Hepatocyte (in vitro differentiated cells): ENCODE measurements at regions not wholly inside any gene's neighbourhood (a gene's known extent, or its start where the extent isn't known, plus 50 kb on each side); places are given as distances from the start of the nearest gene placed in this dataset.

Source experiments
- DNase-seq: peaks from one replicate; pipeline ENCODE4 v3.0.0-alpha.2; 2016; ENCODE audit warnings: low spot score
- H2AFZ ChIP-seq: fragments of 200-600 bp; sonication (generic); 2 replicates; pipeline ENCODE4 v1.6.0; 2016; ENCODE audit warnings: antibody characterized with exemption, mild to moderate bottlenecking
- H3K27ac ChIP-seq: fragments of 200-600 bp; sonication (generic); 2 replicates; pipeline ENCODE4 v1.5.1; 2016; ENCODE audit warnings: mild to moderate bottlenecking
- H3K27me3 ChIP-seq: fragments of 200-600 bp; sonication (generic); 2 replicates; pipeline ENCODE4 v1.6.1; 2016
- H3K36me3 ChIP-seq: fragments of 200-600 bp; sonication (generic); replicated peaks from 2 replicates; pipeline ENCODE4 v1.5.1; 2016; ENCODE audit warnings: low read depth; ENCODE audit not compliant: insufficient read depth
- H3K4me1 ChIP-seq: fragments of 200-600 bp; sonication (generic); 2 replicates; pipeline ENCODE4 v1.5.1; 2016; ENCODE audit warnings: mild to moderate bottlenecking, moderate library complexity; ENCODE audit not compliant: insufficient read depth
- H3K4me2 ChIP-seq: fragments of 200-600 bp; sonication (generic); 2 replicates; pipeline ENCODE4 v1.6.0; 2016
- H3K4me3 ChIP-seq: fragments of 200-600 bp; sonication (generic); 2 replicates; pipeline ENCODE4 v1.5.1; 2016; ENCODE audit warnings: mild to moderate bottlenecking
- H3K79me2 ChIP-seq: fragments of 200-600 bp; sonication (generic); 2 replicates; pipeline ENCODE4 v1.6.0; 2017; ENCODE audit warnings: mild to moderate bottlenecking
- H3K9me2 ChIP-seq: fragments of 200-600 bp; sonication (generic); replicated peaks from 2 replicates; pipeline ENCODE4 v1.6.0; 2017; ENCODE audit warnings: mild to moderate bottlenecking; ENCODE audit not compliant: insufficient read depth
- H3K9me3 ChIP-seq: fragments of 200-600 bp; sonication (generic); 2 replicates; pipeline ENCODE4 v1.5.1; 2016; ENCODE audit warnings: low read depth, mild to moderate bottlenecking
- H4K20me1 ChIP-seq: fragments of 200-600 bp; sonication (generic); 2 replicates; pipeline ENCODE4 v1.6.0; 2016; ENCODE audit warnings: mild to moderate bottlenecking; ENCODE audit not compliant: insufficient read depth, poor library complexity, severe bottlenecking
- CTCF ChIP-seq: fragments of 200-600 bp; sonication (generic); IDR thresholded peaks from 2 replicates; pipeline ENCODE4 v1.5.1; 2016; ENCODE audit warnings: antibody characterized with exemption, mild to moderate bottlenecking; ENCODE audit not compliant: poor library complexity
- EZH2 ChIP-seq: fragments of 200-600 bp; sonication (generic); IDR thresholded peaks from 2 replicates; pipeline ENCODE4 v1.6.1; 2016; ENCODE audit warnings: antibody characterized with exemption, mild to moderate bottlenecking, borderline replicate concordance
- EZH2phosphoT487 ChIP-seq: fragments of 200-600 bp; sonication (generic); IDR thresholded peaks from one replicate; pipeline ENCODE4 v1.6.1; 2018; ENCODE audit warnings: antibody characterized with exemption, mild to moderate bottlenecking, low read depth, moderate library complexity; ENCODE audit not compliant: unreplicated experiment, severe bottlenecking
- WGBS: methylation state at CpG from one replicate; pipeline ENCODE4 v1.1.6; 2016; ENCODE audit warnings: low lambda C conversion rate; ENCODE audit errors: missing lambda C conversion rate; 5-methylcytosine and 5-hydroxymethylcytosine counted together

GRCh38 chr1:186566140-186566855, 105.4 kb upstream of the PDC start:
- H3K4me1 ChIP-seq, result no peaks in the 10 kb centered on the region
- H4K20me1 ChIP-seq, result no peaks in the 10 kb centered on the region
- TF ChIP-seq EZH2phosphoT487 (no peak), EZH2 (no peak), CTCF (no peak)
- no peak overlapping the region for H3K27ac ChIP-seq
- 32% methylated on average over 3 of the region's 3 CpGs for WGBS
- H3K27me3 ChIP-seq, result no peaks in the 10 kb centered on the region
- H3K79me2 ChIP-seq, result no peaks in the 10 kb centered on the region
- no peak for DNase-seq
- H2AFZ ChIP-seq, result no peak overlapping the region
- H3K9me2 ChIP-seq, result no peaks in the 10 kb centered on the region
- no peak overlapping the region for H3K4me2 ChIP-seq
- H3K36me3 ChIP-seq, result no peaks in the 10 kb centered on the region
- H3K4me3 ChIP-seq, result no peak overlapping the region
- no peaks in the 10 kb centered on the region for H3K9me3 ChIP-seq

GRCh38 chr1:186564582-186564981, 103.7 kb upstream of the PDC start:
- H3K4me3 ChIP-seq, result no peak overlapping the region
- no peak overlapping the region for H3K4me2 ChIP-seq
- H2AFZ ChIP-seq, result no peak overlapping the region
- H3K79me2 ChIP-seq, result no peaks in the 10 kb centered on the region
- no peak overlapping the region for H3K27ac ChIP-seq
- no peaks in the 10 kb centered on the region for H4K20me1 ChIP-seq
- H3K9me3 ChIP-seq, result no peaks in the 10 kb centered on the region
- no peaks in the 10 kb centered on the region for H3K27me3 ChIP-seq
- WGBS, result 85% methylated on average over 1 of the region's 1 CpG
- TF ChIP-seq CTCF, result no peak
- TF ChIP-seq EZH2phosphoT487, result no peak
- TF ChIP-seq EZH2, result no peak
- no peaks in the 10 kb centered on the region for H3K4me1 ChIP-seq
- no peaks in the 10 kb centered on the region for H3K36me3 ChIP-seq
- no peak for DNase-seq
- H3K9me2 ChIP-seq, result no peaks in the 10 kb centered on the region

GRCh38 chr1:186559601-186560116, 98.7 kb upstream of the PDC start:
- Histone ChIP-seq H3K9me3 (no peaks in the 10 kb centered on the region), H3K4me1 (no peaks in the 10 kb centered on the region), H3K27ac (no peak overlapping the region), H3K79me2 (no peaks in the 10 kb centered on the region), H3K27me3 (no peaks in the 10 kb centered on the region), H4K20me1 (no peaks in the 10 kb centered on the region), H2AFZ (no peak overlapping the region), H3K4me2 (no peak overlapping the region), H3K9me2 (no peaks in the 10 kb centered on the region), H3K36me3 (no peaks in the 10 kb centered on the region), H3K4me3 (no peak overlapping the region)
- no peak for TF ChIP-seq CTCF
- no peak for TF ChIP-seq EZH2phosphoT487
- TF ChIP-seq EZH2, result no peak
- no peak for DNase-seq
- WGBS, result 65% methylated on average over 6 of the region's 6 CpGs
